ENCODE measurements at regions not wholly inside any gene's neighbourhood (a gene's known extent, or its start where the extent isn't known, plus 50 kb on each side); places are given as distances from the start of the nearest gene placed in this dataset.

GRCh38 chr2:156003780-156004179 is 328.7 kb downstream of the NR4A2 start:
- CTCF ChIA-PET = no interaction called here
- Histone ChIP-seq H3K4me1 (ENCODE audit: control insufficient read depth, insufficient read depth, low read length) (no peaks in the 10 kb centered on the region), H3K27ac (ENCODE audit: extremely low read depth, low read depth, low read length) (no peak overlapping the region), H3K9me3 (ENCODE audit: control insufficient read depth, insufficient read depth, low read depth, low read length) (no peaks in the 10 kb centered on the region), H3K4me3 (ENCODE audit: low read depth, low read length) (no peak overlapping the region), H3K36me3 (ENCODE audit: control insufficient read depth in 2 of 2, insufficient read depth in 1 of 2, low read length in 2 of 2) (no peaks in the 10 kb centered on the region)
- TF ChIP-seq ZFP69B (tag by site-specific recombination; IDR thresholded peaks at IDR 0.05) (no peak), KLF10 (tag by site-specific recombination; IDR thresholded peaks at IDR 0.05) (no peak), ZNF513 (tag by site-specific recombination; IDR thresholded peaks at IDR 0.05) (no peak), ZNF660 (tag by site-specific recombination; IDR thresholded peaks at IDR 0.05) (no peak)
- POLR2A ChIA-PET = no interaction called here

- TF ChIP-seq ZNF449 (tag by site-specific recombination; IDR thresholded peaks at IDR 0.05) = no peak
- no peak for TF ChIP-seq PBX3 (CRISPR knock-in tag; IDR thresholded peaks at IDR 0.05)
- no peak for TF ChIP-seq MEIS1 (CRISPR knock-in tag; IDR thresholded peaks at IDR 0.05; ENCODE audit: borderline replicate concordance)
- TF ChIP-seq ZNF488 (tag by site-specific recombination; IDR thresholded peaks at IDR 0.05) = no peak
- no peak for TF ChIP-seq SCRT1 (tag by site-specific recombination; IDR thresholded peaks at IDR 0.05; ENCODE audit: borderline replicate concordance)
- TF ChIP-seq ZNF311 (tag by site-specific recombination; IDR thresholded peaks at IDR 0.05; ENCODE audit: borderline replicate concordance) = no peak
- no peak for TF ChIP-seq ZNF174 (tag by site-specific recombination; IDR thresholded peaks at IDR 0.05)
- no peak for TF ChIP-seq SCRT2 (tag by site-specific recombination; IDR thresholded peaks at IDR 0.05)
- TF ChIP-seq ZNF48 (tag by site-specific recombination; IDR thresholded peaks at IDR 0.05) = no peak
- TF ChIP-seq CTCF (tag by site-specific recombination; IDR thresholded peaks at IDR 0.05) = no peak
- TF ChIP-seq ZNF114 (tag by site-specific recombination; IDR thresholded peaks at IDR 0.05) = no peak
- H3K4me1 ChIP-seq (ENCODE audit: control insufficient read depth, insufficient read depth, low read length) = no peaks in the 10 kb centered on the region
- POLR2A ChIA-PET = no interaction called here
- no peak overlapping the region for H3K27ac ChIP-seq (ENCODE audit: extremely low read depth, low read depth, low read length)
- H3K4me3 ChIP-seq (ENCODE audit: low read depth, low read length) = no peak overlapping the region
- H3K9me3 ChIP-seq (ENCODE audit: control insufficient read depth, insufficient read depth, low read depth, low read length) = no peaks in the 10 kb centered on the region
- no peaks in the 10 kb centered on the region for H3K36me3 ChIP-seq (ENCODE audit: control insufficient read depth in 2 of 2, insufficient read depth in 1 of 2, low read length in 2 of 2)
- CTCF ChIA-PET = interaction anchor here (1.4 kb wide), 1 partner anchor 588 kb away, joined by 3 read pairs; no protein-coding TSS in a partner anchor
These were observed 330.7 kb downstream of the NR4A2 start for GRCh38 chr2:156001851-156002250.

GRCh38 chr2:155997538-155997937 is 335.0 kb downstream of the NR4A2 start:
- POLR2A ChIA-PET = no interaction called here
- H3K27ac ChIP-seq (ENCODE audit: extremely low read depth, low read depth, low read length) = no peak overlapping the region
- no peak overlapping the region for H3K4me3 ChIP-seq (ENCODE audit: low read depth, low read length)
- no peaks in the 10 kb centered on the region for H3K4me1 ChIP-seq (ENCODE audit: control insufficient read depth, insufficient read depth, low read length)
- CTCF ChIA-PET = no interaction called here
- H3K36me3 ChIP-seq (ENCODE audit: control insufficient read depth in 2 of 2, insufficient read depth in 1 of 2, low read length in 2 of 2) = no peaks in the 10 kb centered on the region
- H3K9me3 ChIP-seq (ENCODE audit: control insufficient read depth, insufficient read depth, low read depth, low read length) = no peaks in the 10 kb centered on the region
- no peak for TF ChIP-seq PRDM2 (tag by site-specific recombination; IDR thresholded peaks at IDR 0.05; ENCODE audit: borderline replicate concordance)
- TF ChIP-seq ZBTB6 (tag by site-specific recombination; IDR thresholded peaks at IDR 0.05) = no peak
- TF ChIP-seq SCRT1 (tag by site-specific recombination; IDR thresholded peaks at IDR 0.05; ENCODE audit: borderline replicate concordance) = no peak
- TF ChIP-seq ZSCAN16 (tag by site-specific recombination; IDR thresholded peaks at IDR 0.05) = no peak
